ENCODE measurements at regions not wholly inside any gene's neighbourhood (a gene's known extent, or its start where the extent isn't known, plus 50 kb on each side); places are given as distances from the start of the nearest gene placed in this dataset.

DNA sequence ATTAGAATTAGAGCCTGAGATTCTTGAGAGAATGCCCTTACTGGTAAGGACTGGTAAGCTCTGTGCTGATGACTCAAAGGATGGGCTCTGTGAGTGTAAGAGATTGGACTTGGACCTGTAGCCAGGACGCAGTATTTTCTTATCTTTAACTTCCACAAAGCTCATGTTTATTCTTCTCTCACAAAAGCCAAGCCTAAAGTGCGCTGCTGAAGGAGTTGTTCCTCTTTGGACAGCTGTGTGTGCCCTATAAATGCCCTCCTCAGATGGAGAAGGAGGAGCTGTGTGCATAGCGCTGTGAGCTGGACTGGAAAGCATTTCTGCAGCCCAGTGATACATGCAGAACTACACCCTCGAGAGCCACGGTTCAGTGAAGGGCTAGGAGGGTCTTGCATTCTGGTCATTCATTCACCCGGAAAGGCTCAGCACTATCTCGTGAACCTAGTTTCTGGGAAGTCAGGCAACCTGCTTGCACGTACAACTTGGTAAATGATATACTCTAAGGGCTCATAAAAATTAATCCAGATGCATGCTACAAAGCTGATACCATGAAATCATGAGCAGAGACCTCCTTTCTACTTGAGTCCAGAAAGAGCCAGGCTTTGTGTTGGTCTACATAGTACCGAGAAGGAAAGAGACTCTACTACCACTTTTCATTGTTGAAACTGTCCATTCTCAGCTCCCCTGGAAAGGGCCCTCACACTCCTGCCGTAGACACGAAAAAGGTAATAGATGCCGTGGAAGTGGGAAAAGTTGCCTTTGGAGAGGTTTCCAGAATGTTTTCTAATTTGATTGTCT is 103.0 kb upstream of the TBL1XR1 start:
- Histone ChIP-seq H3K27me3 (ENCODE audit: control insufficient read depth in 1 of 2, insufficient read depth in 2 of 2, low read length in 2 of 2) (no peaks in the 10 kb centered on the region), H3K27ac (ENCODE audit: low read length) (peak overlapping the region; percentile 31), H3K4me1 (ENCODE audit: control insufficient read depth, insufficient read depth, low read length) (peaks cover 9% of the 10 kb centered on the region), H3K9me3 (ENCODE audit: control insufficient read depth in 2 of 2, low read length in 2 of 2) (no peaks in the 10 kb centered on the region), H3K4me3 (ENCODE audit: low read length in 2 of 2) (no peak overlapping the region), H3K9ac (ENCODE audit: low read length in 2 of 2) (peak overlapping the region in 1 of 2 donors; percentile 29), H3K36me3 (ENCODE audit: control insufficient read depth in 2 of 2, insufficient read depth in 2 of 2, low read length in 2 of 2) (no peaks in the 10 kb centered on the region)

DNA sequence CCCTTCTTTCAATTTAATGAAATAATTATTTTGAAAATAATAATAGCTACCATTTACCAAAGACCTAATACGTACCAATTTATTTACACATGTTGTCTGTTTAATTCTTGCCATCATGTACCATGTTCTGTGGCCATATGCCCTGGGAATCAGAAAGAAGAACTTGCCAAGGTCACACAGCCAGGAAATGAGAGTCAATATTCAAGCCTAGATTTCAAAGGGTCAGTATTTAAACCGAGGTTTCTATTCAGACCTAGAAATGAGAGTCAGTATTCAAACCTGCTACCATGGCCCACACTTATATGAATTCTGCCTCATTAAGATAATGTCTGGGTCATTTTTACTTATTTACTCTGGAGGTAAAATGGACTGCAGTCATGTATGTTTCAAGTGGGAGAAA is 103.6 kb upstream of the TBL1XR1 start:
- Histone ChIP-seq H3K9me3 (ENCODE audit: control insufficient read depth in 2 of 2, low read length in 2 of 2) (no peaks in the 10 kb centered on the region), H3K27ac (ENCODE audit: low read length) (no peak overlapping the region), H3K36me3 (ENCODE audit: control insufficient read depth in 2 of 2, insufficient read depth in 2 of 2, low read length in 2 of 2) (no peaks in the 10 kb centered on the region), H3K9ac (ENCODE audit: low read length in 2 of 2) (no peak overlapping the region), H3K27me3 (ENCODE audit: control insufficient read depth in 1 of 2, insufficient read depth in 2 of 2, low read length in 2 of 2) (no peaks in the 10 kb centered on the region), H3K4me3 (ENCODE audit: low read length in 2 of 2) (no peak overlapping the region), H3K4me1 (ENCODE audit: control insufficient read depth, insufficient read depth, low read length) (peaks cover 9% of the 10 kb centered on the region)

DNA sequence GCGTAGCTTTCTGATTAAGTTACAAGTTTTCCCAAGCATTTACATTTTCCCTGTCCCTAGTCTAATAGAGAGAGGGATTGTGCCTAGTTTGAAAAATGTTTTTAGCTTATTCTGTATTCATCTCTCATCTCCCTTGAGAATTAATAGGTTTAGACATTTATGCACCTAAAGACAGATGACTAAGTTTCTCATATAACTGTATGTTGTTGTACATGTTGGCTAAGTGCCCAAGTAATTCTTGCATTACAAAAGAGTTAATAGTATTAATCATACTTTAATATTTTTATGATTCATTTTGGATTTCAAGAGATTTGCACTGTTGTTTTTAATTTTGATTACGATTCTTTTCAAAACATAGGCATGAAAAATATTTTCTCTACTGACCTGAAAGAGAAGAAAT is 109.0 kb upstream of the TBL1XR1 start:
- Histone ChIP-seq H3K9me3 (ENCODE audit: control insufficient read depth in 2 of 2, low read length in 2 of 2) (no peaks in the 10 kb centered on the region), H3K27me3 (ENCODE audit: control insufficient read depth in 1 of 2, insufficient read depth in 2 of 2, low read length in 2 of 2) (no peaks in the 10 kb centered on the region), H3K36me3 (ENCODE audit: control insufficient read depth in 2 of 2, insufficient read depth in 2 of 2, low read length in 2 of 2) (no peaks in the 10 kb centered on the region), H3K4me3 (ENCODE audit: low read length in 2 of 2) (no peak overlapping the region), H3K27ac (ENCODE audit: low read length) (no peak overlapping the region), H3K9ac (ENCODE audit: low read length in 2 of 2) (no peak overlapping the region), H3K4me1 (ENCODE audit: control insufficient read depth, insufficient read depth, low read length) (no peaks in the 10 kb centered on the region)

DNA sequence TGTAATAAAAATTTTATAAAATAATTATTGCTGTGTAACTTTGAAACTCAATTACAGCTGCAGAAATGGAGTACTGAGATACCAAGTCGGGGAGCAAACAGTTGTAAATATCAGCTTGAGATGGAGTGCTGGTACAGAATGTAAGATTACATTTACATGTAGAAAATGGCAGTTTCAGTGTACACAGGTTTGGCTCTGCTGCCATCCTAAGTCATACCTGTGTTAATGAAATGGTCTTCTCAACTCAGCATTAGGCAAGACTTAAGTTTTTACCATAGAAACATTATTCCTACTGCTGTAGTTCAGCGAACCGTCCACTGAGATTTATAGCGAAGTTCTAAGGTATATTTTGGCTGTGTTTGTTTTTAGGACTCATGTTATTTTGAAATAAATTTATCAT is 110.1 kb upstream of the TBL1XR1 start:
- Histone ChIP-seq H3K9ac (ENCODE audit: low read length in 2 of 2) (no peak overlapping the region), H3K27me3 (ENCODE audit: control insufficient read depth in 1 of 2, insufficient read depth in 2 of 2, low read length in 2 of 2) (no peaks in the 10 kb centered on the region)

DNA sequence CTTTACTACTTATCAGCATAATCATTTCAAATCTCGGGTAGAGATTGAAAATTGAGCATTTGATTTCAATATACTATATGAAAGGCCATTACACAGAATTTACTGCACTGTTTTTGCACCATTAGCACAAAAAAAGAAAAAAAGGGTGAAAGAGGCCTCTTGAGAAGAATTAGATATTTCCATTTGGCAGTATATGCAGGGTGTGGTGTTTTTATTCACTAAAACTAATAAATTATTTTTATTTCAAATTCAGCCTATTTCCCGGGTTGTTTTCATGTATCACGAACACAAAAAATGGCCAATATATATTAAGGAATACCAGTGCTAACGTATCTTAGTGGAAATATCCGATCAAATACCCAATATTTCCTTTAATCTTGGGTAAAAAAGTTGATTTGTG is 110.5 kb upstream of the TBL1XR1 start:
- Histone ChIP-seq H3K4me3 (ENCODE audit: low read length in 2 of 2) (no peak overlapping the region), H3K36me3 (ENCODE audit: control insufficient read depth in 2 of 2, insufficient read depth in 2 of 2, low read length in 2 of 2) (no peaks in the 10 kb centered on the region), H3K9me3 (ENCODE audit: control insufficient read depth in 2 of 2, low read length in 2 of 2) (no peaks in the 10 kb centered on the region), H3K27ac (ENCODE audit: low read length) (no peak overlapping the region), H3K4me1 (ENCODE audit: control insufficient read depth, insufficient read depth, low read length) (no peaks in the 10 kb centered on the region), H3K9ac (ENCODE audit: low read length in 2 of 2) (no peak overlapping the region), H3K27me3 (ENCODE audit: control insufficient read depth in 1 of 2, insufficient read depth in 2 of 2, low read length in 2 of 2) (no peaks in the 10 kb centered on the region)

More for the DNA sequence above, 110.1 kb upstream of the TBL1XR1 start:
- no peaks in the 10 kb centered on the region for H3K9me3 ChIP-seq (ENCODE audit: control insufficient read depth in 2 of 2, low read length in 2 of 2)
- H3K4me1 ChIP-seq (ENCODE audit: control insufficient read depth, insufficient read depth, low read length): no peaks in the 10 kb centered on the region
- no peaks in the 10 kb centered on the region for H3K36me3 ChIP-seq (ENCODE audit: control insufficient read depth in 2 of 2, insufficient read depth in 2 of 2, low read length in 2 of 2)
- H3K4me3 ChIP-seq (ENCODE audit: low read length in 2 of 2): no peak overlapping the region
- no peak overlapping the region for H3K27ac ChIP-seq (ENCODE audit: low read length)

DNA sequence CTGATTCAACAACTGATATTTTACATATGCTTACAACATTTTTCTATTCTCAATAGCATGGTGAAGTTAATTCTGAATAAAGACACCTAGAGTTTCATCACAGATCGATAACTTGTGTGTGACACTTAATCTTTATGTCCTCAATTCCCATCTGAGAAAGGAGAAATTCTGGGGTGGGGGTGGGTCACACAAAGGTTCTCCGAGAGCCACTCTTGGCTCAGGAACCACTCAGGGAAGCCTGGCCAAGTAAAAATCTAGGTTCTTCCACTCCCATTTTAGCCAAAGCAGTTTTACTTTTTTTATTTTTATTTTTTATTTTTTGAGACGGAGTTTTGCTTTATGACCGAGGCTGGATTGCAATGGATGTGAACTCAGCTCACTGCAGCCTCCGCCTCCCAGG is 111.0 kb upstream of the TBL1XR1 start:
- Histone ChIP-seq H3K4me1 (ENCODE audit: control insufficient read depth, insufficient read depth, low read length) (no peaks in the 10 kb centered on the region), H3K27me3 (ENCODE audit: control insufficient read depth in 1 of 2, insufficient read depth in 2 of 2, low read length in 2 of 2) (no peaks in the 10 kb centered on the region), H3K9me3 (ENCODE audit: control insufficient read depth in 2 of 2, low read length in 2 of 2) (no peaks in the 10 kb centered on the region), H3K9ac (ENCODE audit: low read length in 2 of 2) (no peak overlapping the region), H3K4me3 (ENCODE audit: low read length in 2 of 2) (no peak overlapping the region), H3K36me3 (ENCODE audit: control insufficient read depth in 2 of 2, insufficient read depth in 2 of 2, low read length in 2 of 2) (no peaks in the 10 kb centered on the region), H3K27ac (ENCODE audit: low read length) (no peak overlapping the region)

DNA sequence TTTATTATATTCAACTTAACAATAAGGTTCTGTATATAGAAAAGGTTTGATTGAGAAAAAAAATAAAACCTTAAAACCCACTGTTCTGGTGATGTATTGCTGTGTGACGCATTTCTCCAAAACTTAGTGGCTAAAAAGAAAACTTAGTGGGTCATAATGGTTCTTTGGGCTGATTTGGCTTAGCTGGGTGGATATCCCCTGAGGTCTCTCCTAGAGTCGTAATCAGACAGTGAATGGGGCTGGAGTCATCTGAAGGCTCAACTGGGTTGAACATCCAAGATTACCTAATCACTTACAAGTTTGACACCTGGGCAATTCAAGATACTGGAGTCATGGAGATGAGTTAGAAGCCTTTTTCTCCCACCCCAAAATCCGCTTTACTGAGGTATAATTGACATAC is 111.6 kb upstream of the TBL1XR1 start:
- Histone ChIP-seq H3K9me3 (ENCODE audit: control insufficient read depth in 2 of 2, low read length in 2 of 2) (no peaks in the 10 kb centered on the region), H3K4me1 (ENCODE audit: control insufficient read depth, insufficient read depth, low read length) (no peaks in the 10 kb centered on the region), H3K27ac (ENCODE audit: low read length) (no peak overlapping the region), H3K36me3 (ENCODE audit: control insufficient read depth in 2 of 2, insufficient read depth in 2 of 2, low read length in 2 of 2) (no peaks in the 10 kb centered on the region), H3K4me3 (ENCODE audit: low read length in 2 of 2) (no peak overlapping the region), H3K9ac (ENCODE audit: low read length in 2 of 2) (no peak overlapping the region), H3K27me3 (ENCODE audit: control insufficient read depth in 1 of 2, insufficient read depth in 2 of 2, low read length in 2 of 2) (no peaks in the 10 kb centered on the region)

DNA sequence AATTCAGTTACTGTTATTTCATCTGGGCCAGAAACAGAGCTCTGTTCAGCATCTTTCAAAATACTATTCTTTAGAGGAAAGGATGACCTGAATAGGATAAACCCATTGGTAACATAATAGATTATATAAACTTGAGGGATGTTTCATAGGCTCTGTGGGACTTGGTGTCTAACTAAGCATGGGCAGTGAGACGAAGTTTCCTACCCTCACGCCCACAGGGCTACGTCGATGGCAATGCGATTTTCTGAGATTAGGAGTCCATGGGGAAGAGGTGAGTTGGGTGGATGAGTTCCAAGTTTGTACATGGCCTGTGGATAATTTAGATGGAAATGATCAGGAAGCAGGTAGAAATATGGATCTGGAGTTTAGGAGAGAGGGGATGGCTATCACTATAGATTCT is 115.2 kb upstream of the TBL1XR1 start:
- no peak overlapping the region for H3K27ac ChIP-seq (ENCODE audit: low read length)
- H3K27me3 ChIP-seq (ENCODE audit: control insufficient read depth in 1 of 2, insufficient read depth in 2 of 2, low read length in 2 of 2): no peaks in the 10 kb centered on the region
- no peak overlapping the region for H3K4me3 ChIP-seq (ENCODE audit: low read length in 2 of 2)
- H3K4me1 ChIP-seq (ENCODE audit: control insufficient read depth, insufficient read depth, low read length): no peaks in the 10 kb centered on the region
- H3K9ac ChIP-seq (ENCODE audit: low read length in 2 of 2): no peak overlapping the region
- H3K9me3 ChIP-seq (ENCODE audit: control insufficient read depth in 2 of 2, low read length in 2 of 2): no peaks in the 10 kb centered on the region
- H3K36me3 ChIP-seq (ENCODE audit: control insufficient read depth in 2 of 2, insufficient read depth in 2 of 2, low read length in 2 of 2): no peaks in the 10 kb centered on the region

DNA sequence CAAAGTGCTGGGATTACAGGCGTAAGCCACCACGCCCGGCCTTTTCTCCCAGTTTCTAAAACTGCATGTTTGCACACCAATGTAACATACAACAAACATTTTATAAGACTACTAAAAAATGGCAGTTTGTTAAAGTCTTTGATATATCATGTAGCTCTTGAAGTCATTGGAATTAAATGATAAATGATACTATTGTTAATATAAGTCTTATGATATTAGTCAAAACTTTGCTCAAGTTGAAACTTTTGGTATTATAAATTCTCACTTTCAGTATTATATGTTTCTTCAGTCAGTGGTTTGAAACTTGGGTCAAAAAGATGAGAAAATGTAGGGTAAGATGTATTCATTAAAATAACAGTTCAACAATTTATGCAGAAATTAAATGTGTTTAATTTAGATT is 117.6 kb upstream of the TBL1XR1 start:
- Histone ChIP-seq H3K4me3 (ENCODE audit: low read length in 2 of 2) (no peak overlapping the region), H3K27ac (ENCODE audit: low read length) (no peak overlapping the region), H3K4me1 (ENCODE audit: control insufficient read depth, insufficient read depth, low read length) (no peaks in the 10 kb centered on the region), H3K9ac (ENCODE audit: low read length in 2 of 2) (no peak overlapping the region), H3K36me3 (ENCODE audit: control insufficient read depth in 2 of 2, insufficient read depth in 2 of 2, low read length in 2 of 2) (no peaks in the 10 kb centered on the region), H3K9me3 (ENCODE audit: control insufficient read depth in 2 of 2, low read length in 2 of 2) (no peaks in the 10 kb centered on the region), H3K27me3 (ENCODE audit: control insufficient read depth in 1 of 2, insufficient read depth in 2 of 2, low read length in 2 of 2) (no peaks in the 10 kb centered on the region)

DNA sequence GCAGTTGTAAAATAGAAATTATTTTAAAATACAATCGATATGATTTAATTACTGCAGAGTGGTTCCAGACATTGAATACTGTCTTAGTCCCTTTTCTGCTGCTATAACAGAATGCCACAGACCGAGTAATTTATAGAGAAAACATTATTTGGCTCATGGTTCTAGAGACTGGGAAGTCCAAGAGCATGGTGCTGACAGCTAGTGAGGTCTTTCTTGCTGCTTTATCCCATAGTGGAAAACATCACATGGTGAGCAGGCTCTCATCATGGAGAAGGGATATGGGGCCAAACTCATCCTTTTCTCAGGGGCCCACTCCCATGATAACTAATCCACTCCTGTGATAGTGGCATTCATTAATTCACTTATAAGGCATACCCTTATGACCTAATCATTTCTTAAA is 120.0 kb upstream of the TBL1XR1 start:
- H3K9me3 ChIP-seq (ENCODE audit: control insufficient read depth in 2 of 2, low read length in 2 of 2): no peaks in the 10 kb centered on the region
- H3K4me3 ChIP-seq (ENCODE audit: low read length in 2 of 2): no peak overlapping the region
- no peaks in the 10 kb centered on the region for H3K27me3 ChIP-seq (ENCODE audit: control insufficient read depth in 1 of 2, insufficient read depth in 2 of 2, low read length in 2 of 2)
- H3K36me3 ChIP-seq (ENCODE audit: control insufficient read depth in 2 of 2, insufficient read depth in 2 of 2, low read length in 2 of 2): no peaks in the 10 kb centered on the region
- no peak overlapping the region for H3K9ac ChIP-seq (ENCODE audit: low read length in 2 of 2)
- peaks cover 3% of the 10 kb centered on the region for H3K4me1 ChIP-seq (ENCODE audit: control insufficient read depth, insufficient read depth, low read length)
- no peak overlapping the region for H3K27ac ChIP-seq (ENCODE audit: low read length)

DNA sequence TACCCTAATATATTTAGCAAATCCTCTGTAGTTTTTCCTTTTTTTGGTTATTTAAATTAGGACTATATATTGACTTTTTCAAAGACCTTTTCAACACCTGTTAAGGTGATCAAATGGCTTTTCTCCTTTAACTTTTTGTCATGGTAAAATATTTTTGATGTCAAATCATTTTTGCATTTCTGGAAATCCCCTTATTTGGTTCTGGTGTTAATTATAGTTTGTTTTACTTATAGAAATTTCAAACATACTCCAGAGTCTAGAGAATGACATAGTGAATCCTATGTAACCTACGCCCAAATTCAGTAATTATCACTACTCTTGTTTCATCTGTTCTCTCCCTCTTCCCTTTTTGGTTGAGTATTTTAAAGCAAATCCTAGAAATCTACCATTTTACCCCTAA is 121.3 kb upstream of the TBL1XR1 start:
- H3K9ac ChIP-seq (ENCODE audit: low read length in 2 of 2): no peak overlapping the region
- no peaks in the 10 kb centered on the region for H3K27me3 ChIP-seq (ENCODE audit: control insufficient read depth in 1 of 2, insufficient read depth in 2 of 2, low read length in 2 of 2)
- H3K4me1 ChIP-seq (ENCODE audit: control insufficient read depth, insufficient read depth, low read length): peaks cover 3% of the 10 kb centered on the region
- H3K27ac ChIP-seq (ENCODE audit: low read length): no peak overlapping the region
- no peaks in the 10 kb centered on the region for H3K9me3 ChIP-seq (ENCODE audit: control insufficient read depth in 2 of 2, low read length in 2 of 2)
- no peaks in the 10 kb centered on the region for H3K36me3 ChIP-seq (ENCODE audit: control insufficient read depth in 2 of 2, insufficient read depth in 2 of 2, low read length in 2 of 2)
- no peak overlapping the region for H3K4me3 ChIP-seq (ENCODE audit: low read length in 2 of 2)

Data from stomach smooth muscle (tissue), 2 donors.